Suprapubic skin (tissue), 4 donors: ENCODE measurements at regions not wholly inside any gene's neighbourhood (a gene's known extent, or its start where the extent isn't known, plus 50 kb on each side); places are given as distances from the start of the nearest gene placed in this dataset.

ENCODE experiments used
- DNase-seq, 2 donors: peaks; one replicate each; pipeline ENCODE4 v3.0.0-alpha.2; 2019; ENCODE audit warnings: low spot score in 2 of 2
- H3K27ac ChIP-seq: fragments of 200-600 bp; sonication (generic); one replicate; pipeline ENCODE4 v1.5.1; 2019
- H3K27me3 ChIP-seq: fragments of 200-600 bp; sonication (generic); one replicate; pipeline ENCODE4 v1.5.1; 2019
- H3K36me3 ChIP-seq: fragments of 200-600 bp; sonication (generic); one replicate; pipeline ENCODE4 v1.5.1; 2019
- H3K4me1 ChIP-seq: fragments of 200-600 bp; sonication (generic); one replicate; pipeline ENCODE4 v1.5.1; 2019
- H3K4me3 ChIP-seq: fragments of 200-600 bp; sonication (generic); one replicate; pipeline ENCODE4 v1.5.1; 2019; ENCODE audit warnings: mild to moderate bottlenecking
- H3K9me3 ChIP-seq: fragments of 200-600 bp; sonication (generic); one replicate; pipeline ENCODE4 v1.5.1; 2019
- CTCF ChIP-seq, 2 donors: fragments of 200-600 bp in 1 of 2; fragments of 450-650 bp in 1 of 2; sonication (generic) in 1 of 2; IDR thresholded peaks; one replicate each; pipeline ENCODE4 v1.5.1; 2016 to 2019; ENCODE audit warnings: antibody characterized with exemption in 2 of 2, mild to moderate bottlenecking in 1 of 2, moderate library complexity in 1 of 2
- EP300 ChIP-seq: sonication (generic); formaldehyde crosslinking; IDR thresholded peaks from one replicate; pipeline ENCODE4 v1.6.1; 2017; ENCODE audit warnings: antibody characterized with exemption
- POLR2A ChIP-seq, 2 donors: fragments of 450-650 bp; IDR thresholded peaks; one replicate each; pipeline ENCODE4 v1.6.1; 2017; ENCODE audit warnings: antibody characterized with exemption in 2 of 2, mild to moderate bottlenecking in 2 of 2, moderate library complexity in 2 of 2
- POLR2AphosphoS5 ChIP-seq, 3 donors: sonication (generic); formaldehyde crosslinking; IDR thresholded peaks; one replicate each; pipeline ENCODE4 v1.6.1; 2017; ENCODE audit warnings: antibody characterized with exemption in 3 of 3
- WGBS: methylation state at CpG from one replicate; pipeline ENCODE4 v1.1.5; 2018; 5-methylcytosine and 5-hydroxymethylcytosine counted together

GRCh38 chr2:8297376-8298231 lies 384.3 kb upstream of the ID2 start:
- Histone ChIP-seq H3K9me3 (no peaks in the 10 kb centered on the region), H3K27ac (no peak overlapping the region), H3K36me3 (no peaks in the 10 kb centered on the region), H3K4me3 (no peak overlapping the region), H3K27me3 (no peaks in the 10 kb centered on the region), H3K4me1 (peaks cover 10% of the 10 kb centered on the region)
- no peak for DNase-seq
- 94% methylated on average over 8 of the region's 8 CpGs for WGBS
- TF ChIP-seq POLR2A (IDR thresholded peaks at IDR 0.05) (no peak), EP300 (no peak), CTCF (IDR thresholded peaks at IDR 0.05) (no peak), POLR2AphosphoS5 (IDR thresholded peaks at IDR 0.05) (no peak)

- no peaks in the 10 kb centered on the region for H3K36me3 ChIP-seq
- H3K4me1 ChIP-seq, result peaks cover 10% of the 10 kb centered on the region
- WGBS, result 82% methylated on average over 3 of the region's 3 CpGs
- no peak overlapping the region for H3K4me3 ChIP-seq
- no peak for DNase-seq
- H3K9me3 ChIP-seq, result no peaks in the 10 kb centered on the region
- no peak overlapping the region for H3K27ac ChIP-seq
- no peaks in the 10 kb centered on the region for H3K27me3 ChIP-seq
- TF ChIP-seq EP300 (no peak), CTCF (IDR thresholded peaks at IDR 0.05) (no peak), POLR2AphosphoS5 (IDR thresholded peaks at IDR 0.05) (no peak), POLR2A (IDR thresholded peaks at IDR 0.05) (no peak)
Observed at GRCh38 chr2:8298783-8299182, 383.1 kb upstream of the ID2 start.

GRCh38 chr2:8300216-8300615 lies 381.6 kb upstream of the ID2 start:
- no peaks in the 10 kb centered on the region for H3K9me3 ChIP-seq
- no peaks in the 10 kb centered on the region for H3K36me3 ChIP-seq
- no peak overlapping the region for H3K4me3 ChIP-seq
- TF ChIP-seq CTCF (IDR thresholded peaks at IDR 0.05) (no peak), EP300 (no peak), POLR2AphosphoS5 (IDR thresholded peaks at IDR 0.05) (no peak), POLR2A (IDR thresholded peaks at IDR 0.05) (no peak)
- H3K27ac ChIP-seq, result no peak overlapping the region
- H3K4me1 ChIP-seq, result peaks cover 10% of the 10 kb centered on the region
- DNase-seq, result no peak
- 22% methylated on average over 2 of the region's 5 CpGs for WGBS
- H3K27me3 ChIP-seq, result no peaks in the 10 kb centered on the region

GRCh38 chr2:8300905-8301304 lies 381.0 kb upstream of the ID2 start:
- Histone ChIP-seq H3K27ac (no peak overlapping the region), H3K4me1 (peaks cover 14% of the 10 kb centered on the region), H3K27me3 (no peaks in the 10 kb centered on the region), H3K36me3 (no peaks in the 10 kb centered on the region), H3K9me3 (no peaks in the 10 kb centered on the region), H3K4me3 (no peak overlapping the region)
- no peak for DNase-seq
- WGBS, result 89% methylated on average over 3 of the region's 3 CpGs
- TF ChIP-seq EP300, result no peak
- TF ChIP-seq POLR2A (IDR thresholded peaks at IDR 0.05), result no peak
- TF ChIP-seq CTCF (IDR thresholded peaks at IDR 0.05), result no peak
- TF ChIP-seq POLR2AphosphoS5 (IDR thresholded peaks at IDR 0.05), result no peak

- Histone ChIP-seq H3K4me3 (no peak overlapping the region), H3K4me1 (peaks cover 34% of the 10 kb centered on the region), H3K9me3 (no peaks in the 10 kb centered on the region), H3K36me3 (no peaks in the 10 kb centered on the region), H3K27ac (no peak overlapping the region), H3K27me3 (no peaks in the 10 kb centered on the region)
- DNase-seq, result peak in 1 of 2 donors; percentile 83
- no peak for TF ChIP-seq EP300
- no peak for TF ChIP-seq POLR2AphosphoS5 (IDR thresholded peaks at IDR 0.05)
- no peak for TF ChIP-seq CTCF (IDR thresholded peaks at IDR 0.05)
- TF ChIP-seq POLR2A (IDR thresholded peaks at IDR 0.05), result no peak
- WGBS, result 61% methylated on average over 10 of the region's 10 CpGs
Observed at GRCh38 chr2:8303322-8303832, 378.5 kb upstream of the ID2 start.
